CD4-positive, alpha-beta memory T cell (primary cell): ENCODE measurements at regions not wholly inside any gene's neighbourhood (a gene's known extent, or its start where the extent isn't known, plus 50 kb on each side); places are given as distances from the start of the nearest gene placed in this dataset.

ENCODE experiments used
- CTCF ChIA-PET: fragments of 350-600 bp; sonication (Branson Sonifier 250); formaldehyde crosslinking; loops from one replicate; lab custom pipeline; 2021; ENCODE audit warnings: inconsistent platforms; ENCODE audit not compliant: partially characterized antibody; lab: Charles Lee
- POLR2A ChIA-PET: fragments of 350-600 bp; sonication (Branson Sonifier 250); formaldehyde crosslinking; loops from one replicate; lab custom pipeline; 2021; ENCODE audit not compliant: partially characterized antibody; lab: Charles Lee
- DNase-seq, 5 donors: peaks; one replicate each; pipeline versions ENCODE4 v3.0.0 to v3.0.0-alpha.2; 2020 to 2022; ENCODE audit warnings: mixed read lengths in 1 of 5
- H3K27ac ChIP-seq: one replicate; pipeline ENCODE4 v1.7.0; 2013; ENCODE audit warnings: low read depth, low read length
- H3K27me3 ChIP-seq: 2 replicates; pipeline ENCODE4 v1.7.0; 2013; ENCODE audit warnings: mild to moderate bottlenecking, low read length, moderate library complexity; ENCODE audit not compliant: insufficient read depth
- H3K36me3 ChIP-seq: 2 replicates; pipeline ENCODE4 v1.7.0; 2013; ENCODE audit warnings: mild to moderate bottlenecking, low read length, moderate library complexity; ENCODE audit not compliant: insufficient read depth
- H3K4me1 ChIP-seq: 2 replicates; pipeline ENCODE4 v1.7.0; 2013; ENCODE audit warnings: mild to moderate bottlenecking, low read length, moderate library complexity; ENCODE audit not compliant: insufficient read depth
- H3K4me3 ChIP-seq, 2 donors: one replicate each; pipeline ENCODE4 v1.7.0; 2013; ENCODE audit warnings: low read length in 2 of 2, mild to moderate bottlenecking in 1 of 2
- H3K9me3 ChIP-seq, 2 donors: one replicate each; pipeline ENCODE4 v1.7.0; 2013; ENCODE audit warnings: low read length in 2 of 2, control low read depth in 1 of 2; ENCODE audit not compliant: control insufficient read depth in 1 of 2
- H3K27ac Mint-ChIP-seq, 7 donors: one replicate each; pipeline ENCODE4 v1.8.0; 2020 to 2021; ENCODE audit warnings: mixed read lengths in 7 of 7, mild to moderate bottlenecking in 6 of 7, inconsistent platforms in 3 of 7, moderate library complexity in 3 of 7
- H3K27me3 Mint-ChIP-seq, 2 donors: one replicate each; pipeline ENCODE4 v1.8.0; 2020 to 2021; ENCODE audit warnings: mixed read lengths in 2 of 2
- H3K36me3 Mint-ChIP-seq, 2 donors: one replicate each; pipeline ENCODE4 v1.8.0; 2020 to 2021; ENCODE audit warnings: mixed read lengths in 2 of 2, inconsistent platforms in 1 of 2, mild to moderate bottlenecking in 1 of 2
- H3K4me1 Mint-ChIP-seq, 4 donors: one replicate each; pipeline ENCODE4 v1.8.0; 2020 to 2021; ENCODE audit warnings: mixed read lengths in 4 of 4, mild to moderate bottlenecking in 1 of 4
- H3K4me3 Mint-ChIP-seq, 8 donors: one replicate each; pipeline ENCODE4 v1.8.0; 2020 to 2021; ENCODE audit warnings: mixed read lengths in 8 of 8, mild to moderate bottlenecking in 7 of 8, moderate library complexity in 6 of 8, inconsistent platforms in 3 of 8
- H3K9me3 Mint-ChIP-seq, 8 donors: one replicate each; pipeline ENCODE4 v1.8.0; 2020 to 2021; ENCODE audit warnings: mixed read lengths in 8 of 8, mild to moderate bottlenecking in 5 of 8, inconsistent platforms in 3 of 8, moderate library complexity in 1 of 8
- intact Hi-C: fragments of 100-400 bp; cut with micrococcal nuclease; formaldehyde crosslinking; loops from one replicate; pipeline ENCODE4 v1.15.1; 2023

DNA sequence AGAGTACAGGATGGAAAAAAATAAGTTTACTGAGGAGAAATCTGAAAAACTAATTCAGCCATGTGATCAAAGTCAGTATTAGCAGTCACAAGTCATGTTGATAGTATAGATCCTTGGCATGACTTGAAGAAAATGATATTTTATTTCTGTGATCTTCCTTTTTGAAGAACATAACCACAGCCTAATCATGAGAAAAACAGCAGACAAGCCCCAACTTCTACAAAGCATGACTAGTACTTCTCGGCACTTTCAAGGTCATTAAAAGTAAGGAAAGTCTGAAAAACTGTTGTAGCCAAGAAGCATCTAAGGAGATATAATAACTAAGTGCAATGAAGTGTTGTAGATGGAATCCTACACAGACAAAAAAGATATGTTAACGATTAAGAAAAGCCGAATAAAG, 264.1 kb upstream of the FOXG1 start:
- Histone ChIP-seq H3K9me3 (no peaks in the 10 kb centered on the region), H3K27me3 (no peaks in the 10 kb centered on the region), H3K36me3 (no peaks in the 10 kb centered on the region), H3K27ac (no peak overlapping the region), H3K4me3 (no peak overlapping the region), H3K4me1 (no peaks in the 10 kb centered on the region)
- H3K9me3 Mint-ChIP-seq, result peaks cover 5 to 30% (median 17%) of the 10 kb centered on the region in 8 donors
- H3K36me3 Mint-ChIP-seq, result no peaks in the 10 kb centered on the region
- no peak overlapping the region for H3K27ac Mint-ChIP-seq
- no peaks in the 10 kb centered on the region for H3K27me3 Mint-ChIP-seq
- no peaks in the 10 kb centered on the region for H3K4me1 Mint-ChIP-seq
- H3K4me3 Mint-ChIP-seq, result no peak overlapping the region
- ChIA-PET CTCF (no interaction called here), POLR2A (no interaction called here)
- DNase-seq, result no peak
- intact Hi-C loops, result no loop called here

DNA sequence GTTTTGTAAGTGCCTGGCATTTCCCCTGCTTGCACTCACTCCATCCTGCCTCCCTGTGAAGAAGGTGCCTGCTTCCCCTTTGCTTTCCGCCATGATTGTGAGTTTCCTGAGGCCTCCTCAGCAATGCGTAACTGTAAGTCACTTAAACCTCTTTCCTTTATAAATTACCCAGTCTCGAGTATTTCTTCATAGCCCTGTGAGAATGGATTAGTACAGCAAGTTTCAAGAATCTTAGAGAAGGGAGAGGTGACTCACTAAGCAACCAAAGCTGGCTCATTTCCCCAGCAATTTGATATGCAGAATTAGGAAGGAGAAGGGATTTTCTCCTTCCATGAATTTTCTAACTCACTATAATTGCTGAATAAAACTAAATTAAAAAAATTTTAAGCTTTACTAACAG, 251.0 kb upstream of the FOXG1 start:
- Mint-ChIP-seq H3K4me3 (no peak overlapping the region), H3K4me1 (no peaks in the 10 kb centered on the region), H3K27ac (no peak overlapping the region), H3K36me3 (no peaks in the 10 kb centered on the region), H3K9me3 (peaks cover 0 to 18% (median 12%) of the 10 kb centered on the region in 8 donors), H3K27me3 (no peaks in the 10 kb centered on the region)
- H3K27ac ChIP-seq, result no peak overlapping the region
- ChIA-PET CTCF (no interaction called here), POLR2A (no interaction called here)
- H3K9me3 ChIP-seq, result no peaks in the 10 kb centered on the region
- intact Hi-C loops, result no loop called here
- H3K36me3 ChIP-seq, result no peaks in the 10 kb centered on the region
- DNase-seq, result no peak
- H3K27me3 ChIP-seq, result no peaks in the 10 kb centered on the region
- no peak overlapping the region for H3K4me3 ChIP-seq
- no peaks in the 10 kb centered on the region for H3K4me1 ChIP-seq

DNA sequence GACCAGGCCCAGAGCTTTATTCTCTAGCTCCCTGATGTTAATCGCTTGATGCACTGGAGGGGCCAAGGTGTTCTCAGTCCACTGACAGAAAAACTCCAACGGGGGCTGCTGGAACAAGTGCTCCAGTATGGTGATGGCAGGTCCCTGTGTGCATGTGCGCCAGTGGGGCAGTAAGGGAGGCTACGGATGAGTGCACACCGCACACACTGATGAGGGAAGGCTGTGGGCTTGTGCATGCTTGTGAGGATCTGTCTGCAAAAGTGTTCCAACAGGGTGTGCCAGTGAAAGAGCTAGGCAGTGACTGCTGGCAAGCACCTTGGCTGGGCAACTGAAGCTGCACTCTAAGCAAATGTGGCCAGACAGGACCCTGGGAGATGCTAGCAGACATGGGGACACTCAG, 229.7 kb upstream of the FOXG1 start:
- intact Hi-C loops, result no loop called here
- DNase-seq, result no peak
- no peak overlapping the region for H3K27ac Mint-ChIP-seq
- Histone ChIP-seq H3K27ac (no peak overlapping the region), H3K9me3 (peaks cover 0 to 4% of the 10 kb centered on the region in 2 donors), H3K36me3 (no peaks in the 10 kb centered on the region), H3K4me1 (no peaks in the 10 kb centered on the region), H3K27me3 (no peaks in the 10 kb centered on the region), H3K4me3 (no peak overlapping the region)
- ChIA-PET POLR2A (no interaction called here), CTCF (no interaction called here)
- no peaks in the 10 kb centered on the region for H3K27me3 Mint-ChIP-seq
- H3K36me3 Mint-ChIP-seq, result no peaks in the 10 kb centered on the region
- H3K4me1 Mint-ChIP-seq, result no peaks in the 10 kb centered on the region
- H3K4me3 Mint-ChIP-seq, result no peak overlapping the region
- H3K9me3 Mint-ChIP-seq, result peaks cover 7 to 53% (median 26%) of the 10 kb centered on the region in 8 donors

DNA sequence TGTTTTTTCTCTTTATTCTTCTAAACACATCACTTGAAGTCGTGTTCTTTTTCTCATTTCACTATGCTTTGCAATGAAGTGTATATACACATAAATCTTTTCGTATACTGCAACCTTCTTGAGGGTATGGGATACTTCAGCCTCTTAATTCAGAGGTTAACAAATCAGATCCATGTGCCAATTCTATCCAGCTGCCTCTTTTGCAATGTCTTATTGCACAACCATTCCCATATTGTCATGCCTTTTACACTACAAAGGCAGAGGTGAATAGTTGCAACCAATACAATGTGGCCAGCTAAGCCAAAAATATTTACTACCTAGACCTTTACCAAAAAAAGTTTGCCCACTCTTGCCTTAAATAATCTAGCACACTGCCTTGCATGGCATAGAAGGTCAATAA, 224.5 kb upstream of the FOXG1 start:
- Histone ChIP-seq H3K4me1 (no peaks in the 10 kb centered on the region), H3K9me3 (no peaks in the 10 kb centered on the region), H3K27me3 (no peaks in the 10 kb centered on the region), H3K4me3 (no peak overlapping the region), H3K36me3 (no peaks in the 10 kb centered on the region), H3K27ac (no peak overlapping the region)
- Mint-ChIP-seq H3K27ac (no peak overlapping the region), H3K27me3 (no peaks in the 10 kb centered on the region), H3K4me3 (no peak overlapping the region), H3K36me3 (no peaks in the 10 kb centered on the region), H3K4me1 (no peaks in the 10 kb centered on the region), H3K9me3 (peaks cover 2 to 44% (median 22%) of the 10 kb centered on the region in 8 donors)
- no peak for DNase-seq
- intact Hi-C loops, result no loop called here
- CTCF ChIA-PET, result no interaction called here
- POLR2A ChIA-PET, result no interaction called here

DNA sequence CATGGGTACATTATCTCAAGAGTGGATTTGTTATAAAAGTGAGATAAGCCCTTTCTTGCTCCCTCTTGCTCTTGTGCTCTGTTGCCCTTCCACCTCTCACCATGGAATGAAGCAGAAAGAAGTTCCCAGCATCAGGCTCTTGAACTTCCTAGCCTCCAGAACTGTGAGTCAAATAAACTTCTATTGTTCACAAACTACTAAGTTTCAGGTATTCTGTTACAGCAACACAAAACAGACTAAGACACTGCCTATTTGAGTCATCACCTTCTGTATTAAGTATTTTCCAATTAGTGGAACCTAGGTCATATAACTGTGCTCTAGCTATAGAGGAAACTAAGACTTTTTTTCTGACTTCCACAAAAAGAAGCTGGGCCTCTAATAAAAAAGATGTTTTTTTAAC, 201.2 kb upstream of the FOXG1 start:
- H3K9me3 Mint-ChIP-seq, result peaks cover 0 to 20% (median 10%) of the 10 kb centered on the region in 8 donors
- CTCF ChIA-PET, result no interaction called here
- no peak overlapping the region for H3K27ac Mint-ChIP-seq
- Histone ChIP-seq H3K4me3 (no peak overlapping the region), H3K36me3 (no peaks in the 10 kb centered on the region), H3K9me3 (no peaks in the 10 kb centered on the region), H3K27me3 (no peaks in the 10 kb centered on the region), H3K4me1 (no peaks in the 10 kb centered on the region), H3K27ac (no peak overlapping the region)
- no peaks in the 10 kb centered on the region for H3K4me1 Mint-ChIP-seq
- H3K27me3 Mint-ChIP-seq, result no peaks in the 10 kb centered on the region
- H3K4me3 Mint-ChIP-seq, result no peak overlapping the region
- POLR2A ChIA-PET, result no interaction called here
- H3K36me3 Mint-ChIP-seq, result no peaks in the 10 kb centered on the region
- intact Hi-C loops, result no loop called here
- no peak for DNase-seq

DNA sequence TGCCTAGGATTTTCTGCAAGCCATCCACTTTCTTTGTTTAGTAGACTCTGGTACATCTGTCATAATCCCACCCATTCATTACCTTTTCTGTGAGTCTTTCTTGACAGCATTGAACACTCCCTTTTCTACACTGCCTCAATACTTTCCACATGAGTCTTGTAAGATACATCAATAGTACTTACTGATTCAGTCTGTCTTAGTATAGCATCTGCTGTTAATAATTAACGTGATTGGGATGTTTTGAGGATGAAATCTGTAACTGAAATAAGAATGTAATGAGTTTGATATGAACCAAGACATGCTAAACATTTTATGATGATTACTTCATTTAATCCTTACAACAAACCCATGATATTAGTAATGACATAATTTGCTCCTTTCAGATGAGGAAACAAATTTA, 196.2 kb upstream of the FOXG1 start:
- intact Hi-C loops, result no loop called here
- ChIA-PET CTCF (no interaction called here), POLR2A (no interaction called here)
- H3K4me3 ChIP-seq, result no peak overlapping the region
- no peaks in the 10 kb centered on the region for H3K4me1 ChIP-seq
- Mint-ChIP-seq H3K36me3 (no peaks in the 10 kb centered on the region), H3K27me3 (no peaks in the 10 kb centered on the region), H3K9me3 (peaks cover 2 to 30% (median 16%) of the 10 kb centered on the region in 8 donors), H3K27ac (no peak overlapping the region), H3K4me3 (peak overlapping the region in 1 of 8 donors; percentile 41), H3K4me1 (no peaks in the 10 kb centered on the region)
- no peaks in the 10 kb centered on the region for H3K9me3 ChIP-seq
- no peak overlapping the region for H3K27ac ChIP-seq
- H3K27me3 ChIP-seq, result no peaks in the 10 kb centered on the region
- no peaks in the 10 kb centered on the region for H3K36me3 ChIP-seq
- DNase-seq, result no peak

DNA sequence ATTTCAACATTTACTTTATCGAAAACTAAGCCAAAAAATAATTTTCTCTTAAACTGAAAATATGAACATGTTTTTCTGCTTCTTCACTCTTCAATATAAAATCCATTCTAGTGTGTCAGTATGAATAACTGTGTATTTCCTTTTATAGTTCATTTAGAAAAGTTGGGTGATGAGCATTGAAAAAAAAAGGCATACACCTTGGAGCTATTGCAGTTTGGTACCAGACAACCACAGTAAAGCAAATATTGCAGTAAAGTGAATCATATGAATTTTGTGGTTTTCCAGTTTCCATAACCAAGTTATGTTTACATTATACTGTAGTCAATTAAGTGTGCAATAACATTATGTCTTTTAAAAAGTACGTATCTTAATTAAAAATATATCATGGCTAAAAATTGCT, 195.0 kb upstream of the FOXG1 start:
- intact Hi-C loops, result no loop called here
- H3K27ac ChIP-seq, result no peak overlapping the region
- H3K9me3 ChIP-seq, result no peaks in the 10 kb centered on the region
- H3K4me1 ChIP-seq, result no peaks in the 10 kb centered on the region
- H3K36me3 ChIP-seq, result no peaks in the 10 kb centered on the region
- Mint-ChIP-seq H3K9me3 (peaks cover 2 to 30% (median 16%) of the 10 kb centered on the region in 8 donors), H3K27me3 (no peaks in the 10 kb centered on the region), H3K4me1 (no peaks in the 10 kb centered on the region), H3K4me3 (no peak overlapping the region), H3K36me3 (no peaks in the 10 kb centered on the region), H3K27ac (no peak overlapping the region)
- POLR2A ChIA-PET, result no interaction called here
- CTCF ChIA-PET, result no interaction called here
- H3K4me3 ChIP-seq, result no peak overlapping the region
- no peak for DNase-seq
- H3K27me3 ChIP-seq, result no peaks in the 10 kb centered on the region

DNA sequence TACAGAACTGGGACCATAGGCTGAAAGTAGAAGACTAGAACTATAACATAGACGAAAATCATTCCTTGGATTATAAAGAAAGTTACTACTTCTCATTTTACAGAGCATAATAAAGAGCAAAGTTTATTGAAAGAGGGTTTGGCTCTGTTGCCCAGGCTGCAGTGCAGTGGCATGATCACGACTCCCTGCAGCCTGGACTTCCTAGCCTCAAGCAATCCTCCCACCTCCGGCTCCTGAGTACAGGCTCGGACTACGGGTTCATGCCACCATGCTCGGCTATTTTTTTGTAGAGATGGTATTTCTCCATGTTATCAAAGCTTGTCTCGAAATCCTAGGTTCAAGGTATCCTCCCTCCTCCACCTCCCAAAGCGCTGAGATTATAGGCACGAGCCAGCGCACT, 190.1 kb upstream of the FOXG1 start:
- Histone ChIP-seq H3K27me3 (no peaks in the 10 kb centered on the region), H3K9me3 (peaks cover 0 to 3% of the 10 kb centered on the region in 2 donors), H3K4me1 (no peaks in the 10 kb centered on the region), H3K36me3 (no peaks in the 10 kb centered on the region), H3K4me3 (no peak overlapping the region), H3K27ac (no peak overlapping the region)
- ChIA-PET CTCF (no interaction called here), POLR2A (no interaction called here)
- intact Hi-C loops, result no loop called here
- H3K4me1 Mint-ChIP-seq, result no peaks in the 10 kb centered on the region
- peaks cover 4 to 33% (median 22%) of the 10 kb centered on the region in 8 donors for H3K9me3 Mint-ChIP-seq
- H3K27me3 Mint-ChIP-seq, result no peaks in the 10 kb centered on the region
- H3K36me3 Mint-ChIP-seq, result no peaks in the 10 kb centered on the region
- DNase-seq, result no peak
- no peak overlapping the region for H3K4me3 Mint-ChIP-seq
- H3K27ac Mint-ChIP-seq, result no peak overlapping the region
